Neuronal stem cell (in vitro differentiated cells): ENCODE measurements at regions not wholly inside any gene's neighbourhood (a gene's known extent, or its start where the extent isn't known, plus 50 kb on each side); places are given as distances from the start of the nearest gene placed in this dataset.

Experiments used
- DNase-seq: peaks from one replicate; pipeline ENCODE4 v3.0.0-alpha.2; 2013; ENCODE audit warnings: low spot score
- H2AFZ ChIP-seq: one replicate; pipeline ENCODE4 v1.6.1; 2013; ENCODE audit warnings: mild to moderate bottlenecking, low read length, inconsistent platforms
- H2AK5ac ChIP-seq: 2 replicates; pipeline ENCODE4 v1.6.1; 2013; ENCODE audit warnings: low read depth, mild to moderate bottlenecking, inconsistent platforms, low read length, moderate library complexity, mixed read lengths
- H2BK120ac ChIP-seq: 2 replicates; pipeline ENCODE4 v1.6.1; 2013; ENCODE audit warnings: low read depth, mild to moderate bottlenecking, inconsistent platforms, low read length, moderate library complexity, mixed read lengths
- H2BK12ac ChIP-seq: one replicate; pipeline ENCODE4 v1.6.1; 2013; ENCODE audit warnings: low read length, inconsistent platforms
- H2BK15ac ChIP-seq: 2 replicates; pipeline ENCODE4 v1.6.1; 2013; ENCODE audit warnings: mild to moderate bottlenecking, low read length, inconsistent platforms, mixed read lengths
- H2BK5ac ChIP-seq: one replicate; pipeline ENCODE4 v1.6.1; 2013; ENCODE audit warnings: inconsistent platforms, mild to moderate bottlenecking, low read length, moderate library complexity
- H3K14ac ChIP-seq: one replicate; pipeline ENCODE4 v1.6.1; 2013; ENCODE audit warnings: low read length, inconsistent platforms
- H3K18ac ChIP-seq: 2 replicates; pipeline ENCODE4 v1.6.1; 2013; ENCODE audit warnings: low read length, inconsistent platforms
- H3K23ac ChIP-seq: 2 replicates; pipeline ENCODE4 v1.6.1; 2013; ENCODE audit warnings: low read depth, mild to moderate bottlenecking, mixed read lengths, low read length, inconsistent platforms; ENCODE audit not compliant: poor library complexity
- H3K27ac ChIP-seq: replicated peaks from 3 replicates; pipeline ENCODE4 v1.5.1; 2013; ENCODE audit warnings: low read length, inconsistent platforms
- H3K27me3 ChIP-seq, 3 experiments: 2 replicates each; pipeline ENCODE4 v1.6.1; 2013; ENCODE audit warnings: low read length in 3 of 3, mild to moderate bottlenecking in 2 of 3, inconsistent platforms in 1 of 3, low read depth in 1 of 3, mixed read lengths in 1 of 3, moderate library complexity in 1 of 3; ENCODE audit not compliant: control insufficient read depth in 3 of 3, insufficient read depth in 3 of 3
- H3K36me3 ChIP-seq, 2 donors: replicated peaks in 1 of 2; 2 replicates each; pipeline ENCODE4 v1.6.1; 2013; ENCODE audit warnings: low read length in 2 of 2; ENCODE audit not compliant: control insufficient read depth in 2 of 2, insufficient read depth in 2 of 2
- H3K4ac ChIP-seq: 2 replicates; pipeline ENCODE4 v1.6.1; 2013; ENCODE audit warnings: inconsistent platforms, mild to moderate bottlenecking, low read length, moderate library complexity
- H3K4me1 ChIP-seq, 2 donors: 1 replicate in 1 of 2; 2 replicates in 1 of 2; pipeline ENCODE4 v1.6.1; 2013; ENCODE audit warnings: low read length in 2 of 2, low read depth in 1 of 2; ENCODE audit not compliant: control insufficient read depth in 2 of 2, insufficient read depth in 1 of 2
- H3K4me2 ChIP-seq: one replicate; pipeline ENCODE4 v1.6.1; 2013; ENCODE audit warnings: mild to moderate bottlenecking, low read length, inconsistent platforms; ENCODE audit not compliant: insufficient read depth, poor library complexity, severe bottlenecking
- H3K4me3 ChIP-seq, 2 donors: 2 replicates each; pipeline ENCODE4 v1.5.1; 2013; ENCODE audit warnings: low read length in 2 of 2, mild to moderate bottlenecking in 2 of 2, inconsistent platforms in 1 of 2, moderate library complexity in 1 of 2
- H3K79me1 ChIP-seq: one replicate; pipeline ENCODE4 v1.6.1; 2013; ENCODE audit warnings: low read depth, mild to moderate bottlenecking, inconsistent platforms, low read length, moderate library complexity
- H3K9ac ChIP-seq: one replicate; pipeline ENCODE4 v1.6.1; 2013; ENCODE audit warnings: mild to moderate bottlenecking, low read depth, low read length, inconsistent platforms; ENCODE audit not compliant: poor library complexity
- H3K9me3 ChIP-seq, 2 donors: replicated peaks in 1 of 2; 2 replicates each; pipeline versions ENCODE3 to v1.6.1; 2013; ENCODE audit warnings: low read length in 2 of 2, mild to moderate bottlenecking in 2 of 2, inconsistent platforms in 1 of 2, low read depth in 1 of 2, mixed read lengths in 1 of 2, moderate library complexity in 1 of 2; ENCODE audit not compliant: control insufficient read depth in 2 of 2, insufficient read depth in 1 of 2
- H4K8ac ChIP-seq: one replicate; pipeline ENCODE4 v1.6.1; 2013; ENCODE audit warnings: low read depth, mild to moderate bottlenecking, inconsistent platforms, low read length, moderate library complexity
- H4K91ac ChIP-seq: one replicate; pipeline ENCODE4 v1.6.1; 2013; ENCODE audit warnings: low read length, low read depth, mild to moderate bottlenecking, inconsistent platforms; ENCODE audit not compliant: poor library complexity
- WGBS, 2 donors: extraction: QIAGEN DNeasy Blood & Tissue Kit; methylation state at CpG; one replicate each; pipeline ENCODE4 v1.1.7; 2013; ENCODE audit warnings: missing lambda C conversion rate in 2 of 2, mixed read lengths in 1 of 2; ENCODE audit not compliant: insufficient read length in 2 of 2, insufficient replicate concordance in 1 of 2; ENCODE audit errors: extremely low coverage in 2 of 2; 5-methylcytosine and 5-hydroxymethylcytosine counted together

GRCh38 chr9:30970186-30970585, 1414.3 kb upstream of the ACO1 start:
- no peak overlapping the region for H3K4ac ChIP-seq
- no peak overlapping the region for H3K18ac ChIP-seq
- H2BK5ac ChIP-seq: no peak overlapping the region
- no peak overlapping the region for H3K4me3 ChIP-seq
- no peaks in the 10 kb centered on the region for H3K9me3 ChIP-seq
- no peak overlapping the region for H3K4me2 ChIP-seq
- H3K79me1 ChIP-seq: no peaks in the 10 kb centered on the region
- H2BK15ac ChIP-seq: no peak overlapping the region
- H2BK120ac ChIP-seq: no peak overlapping the region
- no peak overlapping the region for H2AK5ac ChIP-seq
- H2AFZ ChIP-seq: no peak overlapping the region
- WGBS, 2 donors: no CpG with 5 or more reads among the region's 2 CpGs
- H4K8ac ChIP-seq: no peak overlapping the region
- H3K36me3 ChIP-seq: no peaks in the 10 kb centered on the region
- H4K91ac ChIP-seq: no peak overlapping the region
- H3K9ac ChIP-seq: no peak overlapping the region
- no peak overlapping the region for H3K14ac ChIP-seq
- no peak for DNase-seq
- no peaks in the 10 kb centered on the region for H3K4me1 ChIP-seq
- H3K27ac ChIP-seq: no peak overlapping the region
- H2BK12ac ChIP-seq: no peak overlapping the region
- no peak overlapping the region for H3K23ac ChIP-seq
- no peaks in the 10 kb centered on the region for H3K27me3 ChIP-seq

GRCh38 chr9:30970812-30971211, 1413.6 kb upstream of the ACO1 start:
- Histone ChIP-seq H3K4me3 (no peak overlapping the region), H3K4me2 (no peak overlapping the region), H2BK12ac (no peak overlapping the region), H3K79me1 (no peaks in the 10 kb centered on the region), H3K27ac (no peak overlapping the region), H4K91ac (no peak overlapping the region), H3K14ac (no peak overlapping the region), H3K27me3 (no peaks in the 10 kb centered on the region), H3K9me3 (no peaks in the 10 kb centered on the region), H2BK120ac (no peak overlapping the region), H3K36me3 (no peaks in the 10 kb centered on the region), H3K4me1 (no peaks in the 10 kb centered on the region), H2BK5ac (no peak overlapping the region), H2AK5ac (no peak overlapping the region), H4K8ac (no peak overlapping the region), H2BK15ac (no peak overlapping the region), H3K23ac (no peak overlapping the region), H2AFZ (no peak overlapping the region), H3K4ac (no peak overlapping the region), H3K18ac (no peak overlapping the region), H3K9ac (no peak overlapping the region)
- DNase-seq: no peak
- no CpG with 5 or more reads among the region's 3 CpGs for WGBS, 2 donors

DNA sequence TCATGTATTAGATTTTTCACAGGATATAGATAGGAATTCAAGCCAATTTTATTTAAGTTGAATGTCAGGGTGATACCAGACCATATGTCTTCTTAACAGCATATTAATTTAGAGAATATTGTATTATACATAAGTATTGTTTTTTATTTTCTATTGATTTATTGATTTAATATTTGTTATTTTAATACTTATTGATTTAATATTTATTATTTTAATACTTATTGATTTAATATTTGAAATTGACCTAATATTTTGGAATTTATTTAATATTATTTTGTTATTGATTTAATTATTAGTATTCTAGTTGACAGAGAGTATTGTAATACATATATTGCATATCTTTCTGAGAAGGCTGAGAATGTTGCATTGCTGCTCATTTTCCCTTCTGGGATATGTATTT, 1411.8 kb upstream of the ACO1 start:
- Histone ChIP-seq H4K8ac (no peak overlapping the region), H2BK15ac (no peak overlapping the region), H3K23ac (no peak overlapping the region), H3K4ac (no peak overlapping the region), H3K18ac (no peak overlapping the region), H3K4me2 (no peak overlapping the region), H3K27me3 (no peaks in the 10 kb centered on the region), H3K14ac (no peak overlapping the region), H3K27ac (no peak overlapping the region), H2AK5ac (no peak overlapping the region), H4K91ac (no peak overlapping the region), H3K9ac (no peak overlapping the region), H2BK5ac (no peak overlapping the region), H3K4me1 (no peaks in the 10 kb centered on the region), H3K36me3 (no peaks in the 10 kb centered on the region), H2BK12ac (no peak overlapping the region), H3K79me1 (no peaks in the 10 kb centered on the region), H2BK120ac (no peak overlapping the region), H3K9me3 (no peaks in the 10 kb centered on the region), H3K4me3 (no peak overlapping the region), H2AFZ (no peak overlapping the region)
- DNase-seq: no peak

GRCh38 chr9:30977965-30978364, 1406.5 kb upstream of the ACO1 start:
- Histone ChIP-seq H2BK5ac (no peak overlapping the region), H3K4ac (no peak overlapping the region), H3K18ac (no peak overlapping the region), H3K36me3 (no peaks in the 10 kb centered on the region), H2BK12ac (no peak overlapping the region), H2BK120ac (no peak overlapping the region), H2AK5ac (no peak overlapping the region), H2BK15ac (no peak overlapping the region), H3K4me3 (no peak overlapping the region), H3K4me2 (no peak overlapping the region), H3K9me3 (no peaks in the 10 kb centered on the region), H3K14ac (no peak overlapping the region), H3K9ac (no peak overlapping the region), H3K27me3 (no peaks in the 10 kb centered on the region), H2AFZ (no peak overlapping the region), H3K79me1 (no peaks in the 10 kb centered on the region), H4K91ac (no peak overlapping the region), H4K8ac (no peak overlapping the region), H3K4me1 (no peaks in the 10 kb centered on the region), H3K27ac (no peak overlapping the region), H3K23ac (no peak overlapping the region)
- no CpG with 5 or more reads among the region's 1 CpG for WGBS, 2 donors
- DNase-seq: no peak
